HG03095 (cell line): ENCODE measurements at regions not wholly inside any gene's neighbourhood (a gene's known extent, or its start where the extent isn't known, plus 50 kb on each side); places are given as distances from the start of the nearest gene placed in this dataset.
"Not testable (repeated sequence)": the region's sequence is repeated elsewhere in the genome, so short reads cannot be mapped to it uniquely, and the experiment has no call there.

Source experiments
- ATAC-seq: cut with Tn5 transposase; IDR thresholded peaks from one replicate; pipeline ENCODE4 v1.9.1; 2021; ENCODE audit warnings: moderate library complexity; ENCODE audit not compliant: unreplicated experiment

DNA sequence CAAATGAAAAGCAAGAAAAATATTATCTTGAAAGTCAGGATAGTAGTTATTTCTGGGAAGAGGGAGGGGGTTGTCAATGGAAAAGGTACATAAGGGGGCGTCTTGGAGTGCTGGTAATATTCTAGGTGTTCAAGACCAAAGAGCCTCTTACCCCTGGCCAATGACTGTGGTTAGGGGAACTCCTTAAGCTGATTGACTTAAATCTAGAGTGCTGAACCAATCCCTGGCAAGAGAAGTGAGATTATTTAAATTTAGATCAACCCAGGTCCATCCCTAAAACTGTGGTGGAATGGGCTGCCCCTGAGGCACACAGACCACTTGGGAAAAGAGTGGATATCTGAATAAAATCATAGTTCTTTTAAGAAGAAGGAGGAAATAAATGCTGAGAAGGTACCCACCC, 174.1 kb downstream of the COPRS start:
- no peak for ATAC-seq

DNA sequence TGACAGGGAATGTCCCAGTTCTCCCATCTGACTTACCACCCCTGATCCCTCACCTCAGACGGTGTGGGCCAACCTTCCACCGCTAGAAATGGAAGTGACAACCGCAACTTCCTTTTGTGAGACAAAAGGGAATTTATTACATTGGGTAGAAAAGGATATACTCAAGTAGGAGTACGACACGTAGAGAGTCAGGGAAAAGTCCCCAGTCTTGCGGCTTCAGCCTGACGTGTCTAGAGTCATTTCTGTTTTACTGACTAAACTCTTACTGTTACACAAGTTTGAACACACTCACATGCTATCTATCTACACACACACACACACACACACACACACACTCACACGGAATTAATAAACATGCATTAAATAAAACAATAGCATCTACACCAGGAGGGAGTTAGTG, 178.9 kb downstream of the COPRS start:
- ATAC-seq: no peak

DNA sequence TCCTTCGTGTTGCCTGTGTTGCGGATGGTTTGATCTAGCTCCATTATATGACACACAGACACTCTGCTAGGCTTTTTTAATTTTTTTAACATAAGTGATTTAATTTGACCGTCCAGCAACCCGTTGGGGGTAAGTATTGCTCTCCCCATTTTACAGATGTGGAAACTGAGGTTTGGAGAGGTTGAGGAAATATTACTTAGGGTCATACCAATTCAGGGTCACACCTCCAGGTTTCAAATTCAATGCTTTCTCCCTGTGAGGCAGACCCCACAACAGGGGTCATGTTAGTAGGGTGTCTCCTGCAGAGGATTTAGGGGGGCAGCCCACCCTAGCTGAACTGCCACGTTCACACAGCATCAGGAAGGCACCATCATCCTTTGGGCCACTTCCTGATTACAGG, 179.4 kb downstream of the COPRS start:
- ATAC-seq: no peak

DNA sequence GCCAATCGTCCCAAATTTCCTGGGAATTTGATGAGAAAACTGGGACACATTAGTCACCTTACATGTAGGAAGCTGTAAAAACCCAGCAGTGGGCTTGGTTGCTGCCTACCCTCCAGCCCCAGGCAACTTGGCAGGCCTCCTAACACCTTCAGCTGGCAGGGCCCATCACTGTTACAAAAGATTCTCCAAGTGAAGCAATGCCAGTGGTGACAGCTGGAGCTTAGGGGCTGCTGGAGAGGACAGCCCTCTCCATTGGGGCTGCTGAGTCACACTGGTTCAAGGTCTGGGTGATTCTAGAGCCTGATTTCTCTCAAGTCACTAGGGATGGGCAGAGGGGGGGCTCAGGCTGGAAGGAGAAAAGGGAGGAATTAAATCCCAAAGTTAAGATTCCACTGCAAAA, 180.6 kb downstream of the COPRS start:
- ATAC-seq: no peak

DNA sequence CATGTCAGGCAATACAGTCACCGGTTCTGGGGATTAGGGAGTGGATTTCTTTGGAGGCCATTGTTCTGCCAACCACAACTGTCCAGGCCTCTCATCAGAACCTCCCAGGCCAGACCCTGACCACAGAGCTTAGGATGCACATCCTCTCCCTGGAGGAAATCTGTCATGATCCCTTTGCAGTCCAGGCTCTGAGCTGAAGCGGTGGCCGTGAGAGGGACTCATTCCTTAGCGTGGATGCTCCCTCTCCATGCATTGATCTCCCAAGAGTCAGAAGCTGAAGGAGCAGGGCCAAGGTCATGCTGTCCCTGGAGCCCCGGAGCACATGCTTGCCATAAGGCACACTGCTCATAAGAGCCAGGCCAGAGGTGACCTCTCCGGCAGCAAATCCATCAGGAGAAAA, 181.4 kb downstream of the COPRS start:
- no peak for ATAC-seq

DNA sequence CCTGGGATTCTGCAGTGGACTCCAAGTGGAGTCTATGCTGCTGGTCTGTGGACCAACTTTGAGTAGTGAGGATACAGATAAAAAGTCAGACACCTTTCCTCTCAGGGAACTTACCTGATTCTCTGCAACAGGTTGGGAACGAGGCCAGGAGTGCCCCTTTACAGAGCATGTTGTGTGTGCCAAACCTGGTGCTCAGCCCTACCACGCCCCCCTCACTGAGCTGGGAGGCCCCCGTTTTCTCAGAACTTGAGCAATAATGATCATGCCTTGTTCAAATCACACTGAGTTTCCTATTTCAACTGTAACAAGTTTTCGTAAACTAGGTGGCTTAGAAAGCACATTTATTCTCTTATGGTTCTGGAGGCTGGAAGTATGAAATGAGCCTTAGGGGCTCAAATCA, 182.0 kb downstream of the COPRS start:
- no peak for ATAC-seq

GRCh38 chr17:31675392-31675791, 183.7 kb downstream of the COPRS start:
- ATAC-seq: not testable (repeated sequence)

GRCh38 chr17:31674717-31675349, 184.2 kb downstream of the COPRS start:
- no peak for ATAC-seq

DNA sequence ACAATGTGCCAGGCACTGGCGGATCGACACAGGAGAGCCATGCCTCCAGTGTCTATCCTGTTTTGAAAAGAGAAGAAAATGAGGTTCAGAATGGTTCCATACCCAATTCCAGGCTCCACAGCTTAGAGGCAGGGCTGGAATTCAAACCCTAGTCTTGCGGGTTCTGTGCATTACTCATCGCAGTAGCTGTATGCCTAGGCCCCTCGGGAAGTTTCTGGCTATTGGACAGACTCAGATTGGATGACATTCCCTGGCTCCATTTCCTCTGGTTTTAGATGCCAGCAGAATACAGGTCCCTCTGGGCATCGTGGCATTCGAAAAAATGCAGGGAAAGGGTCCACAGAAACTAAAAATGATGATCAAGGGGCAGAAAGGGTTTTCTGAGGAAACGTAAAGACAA, 184.7 kb downstream of the COPRS start:
- no peak for ATAC-seq

GRCh38 chr17:31673076-31673475, 186.0 kb downstream of the COPRS start:
- ATAC-seq: no peak

DNA sequence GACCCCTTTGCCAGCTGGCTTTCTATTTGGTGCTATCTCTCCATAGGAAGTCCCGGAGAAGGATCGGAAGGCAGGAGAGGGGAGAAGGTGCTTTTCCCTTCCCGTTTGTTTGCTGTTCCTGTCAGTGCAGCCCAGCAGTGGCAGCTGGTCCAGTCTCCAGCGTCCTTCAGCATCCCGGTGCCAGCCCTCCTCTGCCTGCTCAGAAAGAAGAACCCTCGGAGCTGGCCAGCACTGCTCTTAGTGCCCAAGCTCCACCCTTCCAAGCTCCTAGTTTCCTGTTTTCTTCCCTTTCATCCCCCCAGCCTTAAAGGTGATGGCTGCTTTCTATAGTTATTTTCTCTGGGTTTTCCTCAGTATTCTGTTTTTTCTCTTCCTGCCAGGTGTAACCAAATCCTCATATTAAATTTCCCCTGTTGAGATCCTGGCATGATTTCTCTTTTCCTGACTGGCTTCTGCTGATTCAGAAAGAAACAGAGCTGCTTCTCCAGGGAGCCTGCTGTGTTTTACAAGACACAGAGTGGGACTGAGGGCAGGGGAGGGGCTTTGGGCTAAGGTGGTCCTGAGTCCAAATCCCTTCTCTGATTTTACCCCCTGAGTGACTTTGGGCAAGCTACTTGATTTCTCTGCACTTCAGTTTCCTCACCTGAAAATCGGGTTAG, 186.8 kb downstream of the COPRS start:
- ATAC-seq: no peak

DNA sequence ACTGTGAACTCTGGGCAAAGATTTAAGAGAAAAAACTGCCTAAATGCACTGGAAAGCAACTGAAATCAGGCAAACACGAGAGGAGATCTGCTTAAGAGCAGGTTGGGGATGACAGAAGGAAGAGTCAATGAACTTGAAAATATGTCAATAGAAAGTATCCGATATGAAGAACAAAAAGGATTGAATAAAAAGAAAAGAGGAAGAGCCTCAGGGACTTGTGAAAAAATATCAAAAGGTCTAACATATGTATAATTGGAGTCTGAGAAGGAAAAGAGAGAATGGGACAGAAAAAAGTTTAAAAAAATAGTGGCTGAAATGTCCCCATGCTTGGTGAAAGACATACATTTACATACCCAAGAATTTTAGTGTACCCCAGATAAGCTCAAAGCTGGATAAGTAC, 195.5 kb downstream of the COPRS start:
- no peak for ATAC-seq

DNA sequence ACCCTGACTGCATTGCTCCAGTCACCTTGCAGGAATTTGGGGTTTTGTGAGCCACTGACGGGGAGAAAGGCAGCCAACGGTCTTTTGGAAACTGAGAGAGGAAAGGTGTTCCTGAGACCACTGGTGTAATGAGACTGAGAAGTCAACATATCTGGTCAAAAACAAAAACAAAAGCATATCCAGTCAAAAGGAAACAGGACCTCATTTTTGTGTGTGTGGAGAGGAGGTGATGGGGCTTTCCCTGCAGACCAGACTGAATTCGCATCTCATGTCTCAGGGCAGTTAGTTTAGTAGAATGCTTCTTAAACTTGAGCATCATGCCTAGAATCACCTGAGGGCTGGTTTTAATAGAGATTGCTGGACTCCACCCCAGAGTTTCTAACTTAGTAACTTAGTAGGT, 198.4 kb downstream of the COPRS start:
- ATAC-seq: no peak

- no peak for ATAC-seq
Observed at GRCh38 chr17:31657876-31658275, 201.2 kb downstream of the COPRS start.

DNA sequence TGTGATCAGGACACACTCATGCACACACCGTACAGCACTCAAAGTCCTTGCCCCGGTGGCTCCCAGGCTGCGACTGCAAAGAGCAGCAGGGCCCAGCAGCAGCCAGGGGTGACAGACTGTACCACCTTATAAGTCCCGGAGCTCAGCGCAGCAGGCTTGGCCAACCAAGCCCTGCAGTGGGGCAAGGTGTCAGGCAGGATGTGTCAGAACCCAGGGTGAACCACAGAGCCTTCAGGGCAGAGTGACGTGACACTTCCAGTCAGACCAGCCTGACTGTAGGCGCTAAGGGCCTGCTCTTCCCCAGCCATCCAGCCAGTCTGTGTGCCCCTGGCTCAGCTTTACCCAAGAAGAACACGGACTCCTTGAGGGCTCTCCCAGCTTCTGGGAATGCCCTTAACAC, 204.1 kb downstream of the COPRS start:
- ATAC-seq: no peak

DNA sequence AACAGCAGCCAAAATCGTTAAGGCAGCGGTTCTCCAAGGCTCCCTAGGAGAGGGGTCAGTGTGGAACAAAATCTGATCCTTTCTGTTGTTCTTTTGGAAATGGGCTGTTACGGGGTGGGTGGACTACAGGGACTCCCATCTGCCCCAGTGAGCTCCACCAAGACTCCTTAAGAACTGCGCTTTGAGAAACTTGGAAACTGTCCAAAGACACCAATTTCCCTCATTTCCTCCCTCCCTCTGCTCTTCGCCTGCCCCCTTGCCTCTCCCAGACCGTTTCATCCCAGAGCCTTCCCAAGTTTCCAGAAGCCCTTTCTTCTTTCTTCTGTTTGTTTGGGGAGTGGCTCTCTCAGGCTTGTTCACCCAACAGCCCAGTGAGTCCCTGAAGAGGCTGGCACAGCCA, 205.4 kb downstream of the COPRS start:
- ATAC-seq: no peak

GRCh38 chr17:31650756-31651520, 208.1 kb downstream of the COPRS start:
- no peak for ATAC-seq

DNA sequence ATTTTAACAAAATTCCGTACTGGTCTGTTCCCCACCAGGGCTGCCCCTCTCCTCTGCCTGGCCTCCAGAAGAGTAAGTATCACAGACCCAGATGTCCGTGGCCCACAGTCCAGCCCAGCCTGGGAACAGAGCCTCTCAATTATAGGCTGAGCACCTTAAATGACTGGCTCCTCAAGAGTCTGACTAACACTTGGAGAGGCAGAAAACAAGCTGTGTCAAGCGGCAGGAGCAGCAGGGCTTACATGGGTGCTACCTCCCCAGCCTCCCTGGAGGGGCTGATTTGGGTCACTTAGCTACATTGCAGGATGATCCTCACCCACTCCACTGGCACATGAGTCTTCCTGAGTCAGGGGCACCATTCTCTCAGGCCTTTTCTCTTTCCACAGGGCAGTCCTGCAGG, 209.7 kb downstream of the COPRS start:
- ATAC-seq: no peak

GRCh38 chr17:31647661-31648060, 211.4 kb downstream of the COPRS start:
- no peak for ATAC-seq

DNA sequence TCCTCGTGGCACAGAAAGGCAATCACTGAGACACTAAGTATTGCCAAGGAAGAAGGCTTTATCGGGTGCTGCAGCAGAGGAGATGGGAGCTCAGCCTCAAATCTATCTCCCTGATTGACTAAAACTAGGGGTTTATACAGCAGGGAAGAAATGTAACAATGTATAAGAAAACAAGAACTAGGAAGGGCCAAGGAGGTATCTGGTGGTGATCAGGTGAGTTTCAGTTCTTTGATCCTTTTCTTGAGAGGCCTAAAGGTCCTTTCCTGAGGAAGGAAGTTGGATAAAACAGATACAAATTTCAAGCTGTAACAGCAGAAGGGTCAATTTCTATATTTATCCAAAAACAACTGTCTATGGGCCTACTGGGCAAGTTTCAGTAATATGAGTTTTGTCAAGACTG, 212.4 kb downstream of the COPRS start:
- no peak for ATAC-seq

GRCh38 chr17:31645351-31645750, 213.7 kb downstream of the COPRS start:
- ATAC-seq: no peak

- no peak for ATAC-seq
Observed at GRCh38 chr17:31631766-31632165, 227.3 kb downstream of the COPRS start.
